ENCODE measurements at regions not wholly inside any gene's neighbourhood (a gene's known extent, or its start where the extent isn't known, plus 50 kb on each side); places are given as distances from the start of the nearest gene placed in this dataset.

GRCh38 chr7:7122701-7123281 lies 59.6 kb upstream of the C1GALT1 start:
- CTCF ChIA-PET (ENCODE audit: partially characterized antibody) = interaction anchor here (0.8 kb wide), 1 partner anchor 28 kb away, joined by 3 read pairs; no protein-coding TSS in a partner anchor
- H3K27ac ChIP-seq (ENCODE audit: low read depth, low read length) = no peak overlapping the region
- no peak overlapping the region for H2BK120ac ChIP-seq (replicated peaks; ENCODE audit: low read depth, low read length)
- H3K23ac ChIP-seq (ENCODE audit: insufficient read length) = no peak overlapping the region
- H2AK5ac ChIP-seq (ENCODE audit: low read depth, low read length) = no peak overlapping the region
- no peak overlapping the region for H3K4me3 ChIP-seq (ENCODE audit: extremely low read depth in 1 of 4, insufficient read depth in 2 of 4, low read depth in 3 of 4, low read length in 4 of 4)
- H4K5ac ChIP-seq (ENCODE audit: insufficient read length, low read depth, low read length) = no peak overlapping the region
- DNase-seq (ENCODE audit: low read depth in 1 of 2, low spot score in 2 of 2) (no peak), FAIRE-seq (no peak)
- no peak overlapping the region for H2BK12ac ChIP-seq (ENCODE audit: low read depth, low read length)
- H3K4me2 ChIP-seq (ENCODE audit: insufficient read depth in 1 of 2, low read depth in 2 of 2, low read length in 2 of 2) = no peak overlapping the region
- H3K9me3 ChIP-seq (ENCODE audit: insufficient read depth in 2 of 2, low read depth in 1 of 2, low read length in 1 of 2) = no peaks in the 10 kb centered on the region
- no peak overlapping the region for H2AFZ ChIP-seq (ENCODE audit: low read length)
- no peak overlapping the region for H2BK15ac ChIP-seq (ENCODE audit: low read length)
- H3K4ac ChIP-seq (replicated peaks; ENCODE audit: insufficient read length, low read depth, low read length) = no peak overlapping the region
- no peak overlapping the region for H3K56ac ChIP-seq (replicated peaks; ENCODE audit: insufficient read length, low read depth, low read length)
- H3K4me1 ChIP-seq (replicated peaks in 1 of 4; ENCODE audit: control insufficient read depth in 3 of 4, insufficient read depth in 4 of 4, low read length in 3 of 4) = no peaks in the 10 kb centered on the region
- H2BK5ac ChIP-seq (ENCODE audit: low read depth, low read length) = no peak overlapping the region
- H3K27me3 ChIP-seq (replicated peaks in 1 of 4; ENCODE audit: control insufficient read depth in 3 of 4, extremely low read depth in 1 of 4, insufficient read depth in 3 of 4, low read length in 3 of 4) = no peaks in the 10 kb centered on the region
- H3K9ac ChIP-seq (replicated peaks in 1 of 4; ENCODE audit: extremely low read depth in 1 of 4, low read depth in 3 of 4, low read length in 3 of 4) = no peak overlapping the region
- H4K20me1 ChIP-seq (replicated peaks in 1 of 2; ENCODE audit: control insufficient read depth in 1 of 2, insufficient read depth in 2 of 2, low read length in 2 of 2) = no peaks in the 10 kb centered on the region
- no peaks in the 10 kb centered on the region for H3K36me3 ChIP-seq (ENCODE audit: control insufficient read depth in 2 of 4, insufficient read depth in 4 of 4, low read length in 3 of 4)
- H3K14ac ChIP-seq (ENCODE audit: insufficient read length) = no peak overlapping the region
- no peaks in the 10 kb centered on the region for H3K23me2 ChIP-seq (ENCODE audit: low read depth, low read length)
- no peaks in the 10 kb centered on the region for H3K79me1 ChIP-seq (ENCODE audit: low read depth, low read length)
- H2BK20ac ChIP-seq (ENCODE audit: low read length) = no peak overlapping the region
- H3K18ac ChIP-seq (ENCODE audit: extremely low read depth, low read length) = no peak overlapping the region
- POLR2A ChIA-PET (ENCODE audit: partially characterized antibody) = no interaction called here
- 89% methylated on average over 4 of the region's 4 CpGs; no CpG with 5 or more reads in 1 of the 2 experiments for WGBS, 2 experiments (ENCODE audit: extremely low coverage in 1 of 2, insufficient coverage in 1 of 2, insufficient read length in 1 of 2, insufficient replicate concordance in 2 of 2, low coverage in 1 of 2, low lambda C conversion rate in 2 of 2, missing lambda C conversion rate in 1 of 2)
- H4K8ac ChIP-seq (ENCODE audit: extremely low read depth, insufficient read depth, low read length) = no peak overlapping the region
- no peak overlapping the region for H4K91ac ChIP-seq (replicated peaks; ENCODE audit: insufficient read length, low read length)
- H3K79me2 ChIP-seq (ENCODE audit: control insufficient read depth in 1 of 2, insufficient read depth in 2 of 2, low read length in 2 of 2) = no peaks in the 10 kb centered on the region
- no peak for TF ChIP-seq CBX5 (IDR thresholded peaks at IDR 0.05; ENCODE audit: low read depth, low read length)
- no peak for TF ChIP-seq JUN (IDR thresholded peaks at IDR 0.05; ENCODE audit: low read depth, low read length)
- no peak for TF ChIP-seq TBP (IDR thresholded peaks at IDR 0.05; ENCODE audit: low read depth, low read length)
- no peak for TF ChIP-seq CHD1 (IDR thresholded peaks at IDR 0.05; ENCODE audit: low read depth, low read length)
- TF ChIP-seq YY1 (IDR thresholded peaks at IDR 0.05; ENCODE audit: low read depth, low read length) = no peak
- no peak for TF ChIP-seq RFX5 (IDR thresholded peaks at IDR 0.05; ENCODE audit: borderline replicate concordance, low read depth, low read length)
- no peak for TF ChIP-seq NANOG (IDR thresholded peaks at IDR 0.05; ENCODE audit: insufficient read depth, low read depth, low read length, poor library complexity, severe bottlenecking)
- no peak for TF ChIP-seq KDM1A (IDR thresholded peaks at IDR 0.05; ENCODE audit: borderline replicate concordance, low read length)
- no peak for TF ChIP-seq EZH2 (IDR thresholded peaks at IDR 0.05; ENCODE audit: low read depth, low read length, severe bottlenecking)
- no peak for TF ChIP-seq EP300 (IDR thresholded peaks at IDR 0.05; ENCODE audit: borderline replicate concordance in 1 of 2, low read depth in 2 of 2, low read length in 2 of 2)
- no peak for TF ChIP-seq GABPA (IDR thresholded peaks at IDR 0.05; ENCODE audit: borderline replicate concordance, insufficient read depth, low read length)
- TF ChIP-seq POLR2A (IDR thresholded peaks at IDR 0.05; ENCODE audit: control extremely low read depth in 1 of 2, low read depth in 2 of 2, low read length in 2 of 2) = no peak
- no peak for TF ChIP-seq SIRT6 (IDR thresholded peaks at IDR 0.05; ENCODE audit: low read length)
